Activated CD8-positive, alpha-beta memory T cell treated with anti-CD3 and anti-CD28 coated beads, Interleukin-2, amount 10 ng/mL, durations not matched to agents 7 days and 5 days (primary cell): ENCODE measurements at regions not wholly inside any gene's neighbourhood (a gene's known extent, or its start where the extent isn't known, plus 50 kb on each side); places are given as distances from the start of the nearest gene placed in this dataset.

Experiments
- ATAC-seq: fragments of 150-1000 bp; cut with Tn5 transposase; one replicate; pipeline ENCODE4 v1.10.0; 2021; ENCODE audit warnings: moderate library complexity
- CTCF ChIA-PET: fragments of 350-600 bp; sonication (Branson Sonifier 250); formaldehyde crosslinking; loops from one replicate; lab custom pipeline; 2021; ENCODE audit warnings: antibody characterized with exemption; lab: Charles Lee
- DNase-seq: peaks from one replicate; pipeline ENCODE4 v3.0.0-alpha.2; 2020
- H3K27ac Mint-ChIP-seq: one replicate; pipeline ENCODE4 v1.8.0; 2021; ENCODE audit warnings: mild to moderate bottlenecking, mixed read lengths
- H3K27me3 Mint-ChIP-seq: one replicate; pipeline ENCODE4 v1.8.0; 2021; ENCODE audit warnings: mixed read lengths
- H3K36me3 Mint-ChIP-seq: one replicate; pipeline ENCODE4 v1.8.0; 2021; ENCODE audit warnings: mild to moderate bottlenecking, mixed read lengths
- H3K4me1 Mint-ChIP-seq: one replicate; pipeline ENCODE4 v1.8.0; 2021; ENCODE audit warnings: mixed read lengths
- H3K4me3 Mint-ChIP-seq: one replicate; pipeline ENCODE4 v1.8.0; 2021; ENCODE audit warnings: mild to moderate bottlenecking, moderate library complexity, mixed read lengths
- H3K9me3 Mint-ChIP-seq: one replicate; pipeline ENCODE4 v1.8.0; 2022; ENCODE audit warnings: low read depth, mixed read lengths

- Mint-ChIP-seq H3K36me3 (no peaks in the 10 kb centered on the region), H3K4me1 (no peaks in the 10 kb centered on the region), H3K9me3 (no peaks in the 10 kb centered on the region), H3K4me3 (no peak overlapping the region), H3K27ac (no peak overlapping the region), H3K27me3 (no peaks in the 10 kb centered on the region)
- ATAC-seq: no peak
- no peak for DNase-seq
- CTCF ChIA-PET: no interaction called here
Measured at GRCh38 chr15:35320158-35320780, 225.7 kb downstream of the DPH6 start.

GRCh38 chr15:35319354-35319753 is 226.6 kb downstream of the DPH6 start:
- H3K27me3 Mint-ChIP-seq: no peaks in the 10 kb centered on the region
- H3K4me1 Mint-ChIP-seq: no peaks in the 10 kb centered on the region
- DNase-seq (no peak), ATAC-seq (no peak)
- no peak overlapping the region for H3K27ac Mint-ChIP-seq
- no peaks in the 10 kb centered on the region for H3K36me3 Mint-ChIP-seq
- CTCF ChIA-PET: no interaction called here
- H3K9me3 Mint-ChIP-seq: peaks cover 1% of the 10 kb centered on the region
- no peak overlapping the region for H3K4me3 Mint-ChIP-seq

DNA sequence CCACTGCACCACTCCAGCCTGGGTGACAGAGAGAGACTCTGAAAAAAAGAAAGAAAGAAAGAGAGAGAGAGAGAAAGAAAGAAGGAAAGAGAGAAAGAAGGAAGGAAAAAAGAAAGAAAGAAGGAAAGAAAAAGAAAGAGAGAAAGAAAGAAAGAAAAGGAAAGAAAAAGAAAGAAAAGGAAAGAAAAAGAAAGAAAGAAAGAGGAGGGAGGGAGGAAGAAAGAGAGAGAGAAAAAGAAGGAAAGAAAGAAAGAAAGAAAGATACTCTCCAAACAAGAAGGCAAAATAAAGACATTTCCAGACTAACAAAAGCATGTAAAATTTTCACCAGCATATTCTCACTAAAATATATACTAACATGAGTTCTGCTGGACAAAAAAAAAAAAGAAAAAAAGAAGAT is 228.7 kb downstream of the DPH6 start:
- peaks cover 2% of the 10 kb centered on the region for H3K9me3 Mint-ChIP-seq
- CTCF ChIA-PET: no interaction called here
- H3K27ac Mint-ChIP-seq: no peak overlapping the region
- no peak for ATAC-seq
- no peaks in the 10 kb centered on the region for H3K4me1 Mint-ChIP-seq
- no peak overlapping the region for H3K4me3 Mint-ChIP-seq
- H3K36me3 Mint-ChIP-seq: no peaks in the 10 kb centered on the region
- DNase-seq: no peak
- no peaks in the 10 kb centered on the region for H3K27me3 Mint-ChIP-seq

GRCh38 chr15:35312344-35312743 is 227.2 kb upstream of the NANOGP8 start:
- Mint-ChIP-seq H3K27ac (no peak overlapping the region), H3K27me3 (no peaks in the 10 kb centered on the region), H3K4me1 (no peaks in the 10 kb centered on the region), H3K4me3 (no peak overlapping the region), H3K9me3 (peaks cover 2% of the 10 kb centered on the region), H3K36me3 (no peaks in the 10 kb centered on the region)
- DNase-seq (no peak), ATAC-seq (no peak)
- CTCF ChIA-PET: interaction anchor here (1.4 kb wide), 1 partner anchor 132 kb away, joined by 4 read pairs; no protein-coding TSS in a partner anchor

DNA sequence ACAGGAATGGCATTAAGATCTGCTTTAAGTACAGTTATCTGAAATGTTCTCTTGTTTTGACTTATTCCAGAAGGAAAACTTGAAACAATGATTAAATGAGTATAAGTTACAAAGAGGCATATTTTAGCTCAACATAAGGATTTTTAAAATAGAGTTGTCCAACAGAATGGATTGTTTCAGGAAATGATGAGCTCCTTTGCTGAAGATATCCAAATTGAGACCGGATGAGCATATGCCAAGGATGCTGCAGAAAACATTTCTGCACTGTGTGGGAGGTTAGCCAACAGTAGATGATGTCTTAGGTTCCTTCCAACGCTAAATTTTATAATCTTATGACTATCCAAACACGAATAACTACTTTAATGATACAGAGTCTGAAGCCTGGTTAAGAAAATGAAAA is 226.5 kb upstream of the NANOGP8 start:
- no peak overlapping the region for H3K27ac Mint-ChIP-seq
- no peaks in the 10 kb centered on the region for H3K27me3 Mint-ChIP-seq
- H3K36me3 Mint-ChIP-seq: no peaks in the 10 kb centered on the region
- no peaks in the 10 kb centered on the region for H3K4me1 Mint-ChIP-seq
- H3K9me3 Mint-ChIP-seq: peaks cover 2% of the 10 kb centered on the region
- DNase-seq (no peak), ATAC-seq (no peak)
- CTCF ChIA-PET: interaction anchor here (1.4 kb wide), 1 partner anchor 133 kb away, joined by 4 read pairs; no protein-coding TSS in a partner anchor
- no peak overlapping the region for H3K4me3 Mint-ChIP-seq

DNA sequence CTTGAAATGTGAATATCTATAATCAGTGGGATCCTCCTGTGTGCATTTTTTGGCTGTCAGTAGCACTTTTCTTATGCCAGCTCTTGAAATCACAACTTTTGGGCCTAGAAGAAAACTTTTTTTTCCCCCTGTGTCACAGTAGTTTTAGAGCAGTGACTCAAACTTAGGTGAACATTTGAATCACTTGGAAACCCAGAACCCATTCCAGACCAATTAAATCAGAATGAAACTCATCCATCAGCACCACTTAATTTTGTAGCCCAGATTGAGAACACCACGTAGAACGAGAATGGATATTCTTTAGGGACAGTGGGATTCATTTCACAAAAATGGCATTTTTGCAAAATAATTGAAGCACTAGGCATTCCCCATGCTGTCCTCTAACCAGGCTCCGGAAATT is 224.8 kb upstream of the NANOGP8 start:
- Mint-ChIP-seq H3K4me1 (no peaks in the 10 kb centered on the region), H3K27me3 (no peaks in the 10 kb centered on the region), H3K4me3 (no peak overlapping the region), H3K9me3 (peaks cover 2% of the 10 kb centered on the region), H3K36me3 (no peaks in the 10 kb centered on the region), H3K27ac (no peak overlapping the region)
- DNase-seq (no peak), ATAC-seq (no peak)
- CTCF ChIA-PET: no interaction called here

DNA sequence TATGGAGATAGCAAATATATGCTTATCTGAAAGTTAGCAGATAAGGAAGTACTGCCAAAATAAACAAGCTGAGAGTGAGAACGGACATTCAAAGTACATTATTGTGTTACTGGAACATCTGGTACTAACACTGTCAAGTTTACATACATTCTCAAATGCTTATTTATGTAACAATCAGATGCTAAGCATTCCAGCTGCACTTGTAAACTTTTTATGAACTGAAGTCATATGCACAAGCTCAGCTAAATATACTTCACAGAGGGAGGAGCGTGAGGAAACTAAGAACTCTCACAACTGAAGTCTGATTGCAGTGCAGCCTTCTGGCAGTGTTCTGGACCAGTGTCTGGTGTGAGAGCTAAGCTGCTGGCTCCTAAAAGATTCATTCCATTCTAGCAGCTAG is 223.7 kb upstream of the NANOGP8 start:
- no peak for DNase-seq
- H3K9me3 Mint-ChIP-seq: no peaks in the 10 kb centered on the region
- H3K27me3 Mint-ChIP-seq: no peaks in the 10 kb centered on the region
- no peak overlapping the region for H3K27ac Mint-ChIP-seq
- CTCF ChIA-PET: no interaction called here
- H3K4me3 Mint-ChIP-seq: no peak overlapping the region
- no peaks in the 10 kb centered on the region for H3K36me3 Mint-ChIP-seq
- H3K4me1 Mint-ChIP-seq: no peaks in the 10 kb centered on the region
- ATAC-seq: no peak

GRCh38 chr15:35307676-35308075 is 222.6 kb upstream of the NANOGP8 start:
- CTCF ChIA-PET: no interaction called here
- Mint-ChIP-seq H3K9me3 (no peaks in the 10 kb centered on the region), H3K36me3 (no peaks in the 10 kb centered on the region), H3K4me3 (no peak overlapping the region), H3K27ac (no peak overlapping the region), H3K4me1 (no peaks in the 10 kb centered on the region), H3K27me3 (no peaks in the 10 kb centered on the region)
- no peak for ATAC-seq
- DNase-seq: no peak

- no peak overlapping the region for H3K27ac Mint-ChIP-seq
- CTCF ChIA-PET: no interaction called here
- no peaks in the 10 kb centered on the region for H3K9me3 Mint-ChIP-seq
- no peaks in the 10 kb centered on the region for H3K27me3 Mint-ChIP-seq
- DNase-seq (no peak), ATAC-seq (no peak)
- no peaks in the 10 kb centered on the region for H3K4me1 Mint-ChIP-seq
- H3K4me3 Mint-ChIP-seq: no peak overlapping the region
- no peaks in the 10 kb centered on the region for H3K36me3 Mint-ChIP-seq
Measured at GRCh38 chr15:35307026-35307425, 221.9 kb upstream of the NANOGP8 start.

GRCh38 chr15:35306361-35306981 is 221.4 kb upstream of the NANOGP8 start:
- H3K4me3 Mint-ChIP-seq: no peak overlapping the region
- CTCF ChIA-PET: no interaction called here
- no peak overlapping the region for H3K27ac Mint-ChIP-seq
- H3K9me3 Mint-ChIP-seq: no peaks in the 10 kb centered on the region
- no peaks in the 10 kb centered on the region for H3K36me3 Mint-ChIP-seq
- H3K27me3 Mint-ChIP-seq: no peaks in the 10 kb centered on the region
- ATAC-seq (no peak), DNase-seq (no peak)
- H3K4me1 Mint-ChIP-seq: no peaks in the 10 kb centered on the region

DNA sequence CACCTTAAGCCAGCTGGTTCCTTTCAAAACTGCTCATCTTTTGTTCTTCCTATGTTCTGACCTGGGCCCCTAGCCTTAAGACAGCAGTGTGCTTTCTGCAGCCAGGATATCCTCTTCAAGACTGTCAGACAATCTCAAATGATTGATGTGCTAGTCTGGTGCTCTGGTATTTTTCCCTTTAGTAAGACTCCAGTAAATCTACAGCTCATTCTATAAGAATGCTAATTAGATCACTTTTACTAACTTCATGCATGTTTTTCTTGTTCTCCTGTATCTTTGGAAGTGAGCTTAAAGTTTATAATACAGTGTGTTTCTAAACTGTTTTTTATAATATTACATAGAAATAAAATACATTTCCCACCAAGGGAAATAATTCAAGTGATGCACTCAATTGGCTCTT is 220.9 kb upstream of the NANOGP8 start:
- Mint-ChIP-seq H3K27ac (no peak overlapping the region), H3K4me3 (no peak overlapping the region), H3K27me3 (no peaks in the 10 kb centered on the region), H3K9me3 (no peaks in the 10 kb centered on the region), H3K4me1 (no peaks in the 10 kb centered on the region), H3K36me3 (no peaks in the 10 kb centered on the region)
- no peak for ATAC-seq
- CTCF ChIA-PET: no interaction called here
- DNase-seq: no peak

- H3K27me3 Mint-ChIP-seq: no peaks in the 10 kb centered on the region
- CTCF ChIA-PET: no interaction called here
- H3K9me3 Mint-ChIP-seq: no peaks in the 10 kb centered on the region
- DNase-seq (no peak), ATAC-seq (no peak)
- no peak overlapping the region for H3K27ac Mint-ChIP-seq
- H3K4me3 Mint-ChIP-seq: no peak overlapping the region
- H3K4me1 Mint-ChIP-seq: no peaks in the 10 kb centered on the region
- no peaks in the 10 kb centered on the region for H3K36me3 Mint-ChIP-seq
Measured at GRCh38 chr15:35305031-35305550, 220.0 kb upstream of the NANOGP8 start.

DNA sequence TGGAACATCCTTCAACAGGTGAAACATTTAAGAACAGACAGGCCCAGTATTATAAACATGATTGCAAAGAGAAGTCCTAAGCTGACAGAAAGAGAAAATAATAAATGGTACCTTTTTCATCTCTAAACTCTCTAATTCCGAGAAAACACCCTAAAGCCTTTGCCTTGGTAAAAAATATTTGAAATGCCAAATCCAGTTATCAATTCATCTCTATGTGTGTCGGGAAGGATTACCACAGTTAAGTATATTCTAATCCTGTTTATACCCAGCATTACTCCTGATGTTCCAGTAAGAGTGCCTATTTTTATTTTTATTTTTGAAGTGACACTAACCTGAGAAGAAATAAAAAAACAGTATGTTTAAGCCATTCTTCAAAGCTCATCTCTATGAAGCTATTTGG is 219.3 kb upstream of the NANOGP8 start:
- H3K27me3 Mint-ChIP-seq: no peaks in the 10 kb centered on the region
- no peaks in the 10 kb centered on the region for H3K4me1 Mint-ChIP-seq
- CTCF ChIA-PET: no interaction called here
- no peak for ATAC-seq
- H3K36me3 Mint-ChIP-seq: no peaks in the 10 kb centered on the region
- H3K4me3 Mint-ChIP-seq: no peak overlapping the region
- no peak for DNase-seq
- H3K9me3 Mint-ChIP-seq: no peaks in the 10 kb centered on the region
- no peak overlapping the region for H3K27ac Mint-ChIP-seq

- no peaks in the 10 kb centered on the region for H3K4me1 Mint-ChIP-seq
- no peaks in the 10 kb centered on the region for H3K9me3 Mint-ChIP-seq
- CTCF ChIA-PET: no interaction called here
- no peak overlapping the region for H3K27ac Mint-ChIP-seq
- H3K27me3 Mint-ChIP-seq: no peaks in the 10 kb centered on the region
- H3K36me3 Mint-ChIP-seq: no peaks in the 10 kb centered on the region
- no peak overlapping the region for H3K4me3 Mint-ChIP-seq
- no peak for ATAC-seq
- no peak for DNase-seq
Measured at GRCh38 chr15:35302334-35302733, 217.2 kb upstream of the NANOGP8 start.
